Caco-2 (cell line): ENCODE measurements at regions not wholly inside any gene's neighbourhood (a gene's known extent, or its start where the extent isn't known, plus 50 kb on each side); places are given as distances from the start of the nearest gene placed in this dataset.

Source experiments
- BruUV-seq: library from RNA; stranded (reverse); fragments of 400-500 nt; replicated peaks from 2 replicates; lab custom pipeline; 2021; lab: Mats Ljungman, UMichigan
- CTCF ChIA-PET: fragments of 300-600 bp; sonication (Branson Sonifier 250); formaldehyde crosslinking; loops from one replicate; lab custom pipeline; 2022; ENCODE audit warnings: antibody characterized with exemption; lab: Charles Lee
- POLR2A ChIA-PET: fragments of 300-600 bp; sonication (Branson Sonifier 250); formaldehyde crosslinking; loops from one replicate; lab custom pipeline; 2022; ENCODE audit warnings: antibody characterized with exemption; lab: Charles Lee
- DNase-seq, 2 experiments: peaks; one replicate each; pipeline versions ENCODE4 v3.0.0 to v3.0.0-alpha.2; 2020 to 2022
- H3K27me3 ChIP-seq: replicated peaks from 2 replicates; pipeline ENCODE4 v1.6.0; 2011; ENCODE audit warnings: low read length; ENCODE audit not compliant: control insufficient read depth, insufficient read depth
- H3K36me3 ChIP-seq: 2 replicates; pipeline ENCODE4 v1.5.1; 2011; ENCODE audit warnings: low read length; ENCODE audit not compliant: control insufficient read depth, insufficient read depth
- H3K4me1 ChIP-seq: fragments of 250-450 bp; sonication (Bioruptor Pico); 2 replicates; pipeline ENCODE4 v1.5.1; 2020; ENCODE audit warnings: mild to moderate bottlenecking
- H3K4me3 ChIP-seq: 2 replicates; pipeline ENCODE4 v1.5.1; 2011; ENCODE audit warnings: low read depth, mild to moderate bottlenecking, control low read depth, low read length
- H3K9me3 ChIP-seq: fragments of 250-450 bp; sonication (Bioruptor Pico); 2 replicates; pipeline ENCODE4 v1.5.1; 2020; ENCODE audit warnings: mild to moderate bottlenecking, moderate library complexity
- H3K27ac Mint-ChIP-seq: one replicate; pipeline ENCODE4 v1.8.0; 2022; ENCODE audit warnings: mixed read lengths; ENCODE audit not compliant: unreplicated experiment
- H3K27me3 Mint-ChIP-seq: one replicate; pipeline ENCODE4 v1.8.0; 2022; ENCODE audit warnings: mixed read lengths; ENCODE audit not compliant: insufficient read depth, unreplicated experiment
- H3K36me3 Mint-ChIP-seq: one replicate; pipeline ENCODE4 v1.8.0; 2022; ENCODE audit warnings: mild to moderate bottlenecking, mixed read lengths; ENCODE audit not compliant: insufficient read depth, unreplicated experiment
- H3K4me1 Mint-ChIP-seq: one replicate; pipeline ENCODE4 v1.8.0; 2022; ENCODE audit warnings: low read depth, mixed read lengths; ENCODE audit not compliant: unreplicated experiment
- H3K4me3 Mint-ChIP-seq: one replicate; pipeline ENCODE4 v1.8.0; 2022; ENCODE audit warnings: mild to moderate bottlenecking, moderate library complexity, mixed read lengths; ENCODE audit not compliant: unreplicated experiment
- H3K9me3 Mint-ChIP-seq: one replicate; pipeline ENCODE4 v1.8.0; 2022; ENCODE audit warnings: mixed read lengths; ENCODE audit not compliant: unreplicated experiment
- intact Hi-C: fragments of 100-400 bp; cut with micrococcal nuclease; formaldehyde crosslinking; loops from one replicate; pipeline ENCODE4 v1.10.0; 2022; ENCODE audit not compliant: unreplicated experiment
- TF ChIP-seq, protein P1 (sequence below), 2 experiments: fragments of 200-600 bp in 1 of 2; IDR thresholded peaks; 1 replicate in 1 of 2; 2 replicates in 1 of 2; pipeline versions ENCODE4 v1.5.1 to v1.8.0; 2011 to 2022; ENCODE audit warnings: antibody characterized with exemption in 1 of 2, control low read depth in 1 of 2, inconsistent platforms in 1 of 2, low read depth in 1 of 2, low read length in 1 of 2, mild to moderate bottlenecking in 1 of 2, moderate library complexity in 1 of 2; ENCODE audit not compliant: insufficient read depth in 1 of 2, severe bottlenecking in 1 of 2, unreplicated experiment in 1 of 2

DNA sequence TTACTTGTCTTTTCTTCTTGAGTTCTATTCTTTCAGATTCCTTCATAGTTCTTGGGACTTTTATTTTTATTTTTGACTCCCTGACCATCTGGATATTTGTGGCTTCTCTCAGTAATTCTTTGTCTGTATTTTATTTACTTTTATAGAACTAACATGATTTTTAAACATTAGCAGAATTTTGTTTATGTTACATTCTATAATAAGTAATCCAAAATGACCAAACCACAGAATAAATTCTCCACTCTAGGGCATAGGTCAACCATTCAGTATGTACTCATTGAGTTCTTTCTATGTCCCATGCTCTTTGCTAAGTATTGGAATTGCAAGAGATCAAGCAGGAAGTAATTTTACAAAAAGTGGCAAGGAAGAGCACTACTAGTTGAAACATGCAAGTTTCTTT is 969.0 kb downstream of the TTLL7 start:
- POLR2A ChIA-PET, result no interaction called here

GRCh38 chr1:83029050-83029449 is 969.9 kb downstream of the TTLL7 start:
- Histone ChIP-seq H3K27me3 (no peaks in the 10 kb centered on the region), H3K4me3 (no peak overlapping the region), H3K4me1 (no peaks in the 10 kb centered on the region), H3K9me3 (no peaks in the 10 kb centered on the region), H3K36me3 (no peaks in the 10 kb centered on the region)
- Mint-ChIP-seq H3K36me3 (no peaks in the 10 kb centered on the region), H3K9me3 (peaks cover 14% of the 10 kb centered on the region), H3K27ac (no peak overlapping the region), H3K27me3 (no peaks in the 10 kb centered on the region), H3K4me3 (no peak overlapping the region), H3K4me1 (no peaks in the 10 kb centered on the region)
- POLR2A ChIA-PET, result no interaction called here
- TF ChIP-seq, protein P1, sequence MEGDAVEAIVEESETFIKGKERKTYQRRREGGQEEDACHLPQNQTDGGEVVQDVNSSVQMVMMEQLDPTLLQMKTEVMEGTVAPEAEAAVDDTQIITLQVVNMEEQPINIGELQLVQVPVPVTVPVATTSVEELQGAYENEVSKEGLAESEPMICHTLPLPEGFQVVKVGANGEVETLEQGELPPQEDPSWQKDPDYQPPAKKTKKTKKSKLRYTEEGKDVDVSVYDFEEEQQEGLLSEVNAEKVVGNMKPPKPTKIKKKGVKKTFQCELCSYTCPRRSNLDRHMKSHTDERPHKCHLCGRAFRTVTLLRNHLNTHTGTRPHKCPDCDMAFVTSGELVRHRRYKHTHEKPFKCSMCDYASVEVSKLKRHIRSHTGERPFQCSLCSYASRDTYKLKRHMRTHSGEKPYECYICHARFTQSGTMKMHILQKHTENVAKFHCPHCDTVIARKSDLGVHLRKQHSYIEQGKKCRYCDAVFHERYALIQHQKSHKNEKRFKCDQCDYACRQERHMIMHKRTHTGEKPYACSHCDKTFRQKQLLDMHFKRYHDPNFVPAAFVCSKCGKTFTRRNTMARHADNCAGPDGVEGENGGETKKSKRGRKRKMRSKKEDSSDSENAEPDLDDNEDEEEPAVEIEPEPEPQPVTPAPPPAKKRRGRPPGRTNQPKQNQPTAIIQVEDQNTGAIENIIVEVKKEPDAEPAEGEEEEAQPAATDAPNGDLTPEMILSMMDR (IDR thresholded peaks at IDR 0.05; ENCODE audit: insufficient read depth in 1 of 2, low read depth in 1 of 2, low read length in 1 of 2, severe bottlenecking in 1 of 2, unreplicated experiment in 1 of 2), result no peak
- DNase-seq, result no peak
- BruUV-seq, result no TSS peak
- intact Hi-C loops, result no loop called here
- CTCF ChIA-PET, result no interaction called here

More for the DNA sequence above, 969.0 kb downstream of the TTLL7 start:
- Histone ChIP-seq H3K27me3 (no peaks in the 10 kb centered on the region), H3K4me1 (no peaks in the 10 kb centered on the region), H3K9me3 (no peaks in the 10 kb centered on the region), H3K36me3 (no peaks in the 10 kb centered on the region), H3K4me3 (no peak overlapping the region)
- no TSS peak for BruUV-seq
- no peak overlapping the region for H3K4me3 Mint-ChIP-seq
- no peaks in the 10 kb centered on the region for H3K36me3 Mint-ChIP-seq
- no peak for DNase-seq
- CTCF ChIA-PET, result no interaction called here
- TF ChIP-seq, protein P1 (IDR thresholded peaks at IDR 0.05; ENCODE audit: insufficient read depth in 1 of 2, low read depth in 1 of 2, low read length in 1 of 2, severe bottlenecking in 1 of 2, unreplicated experiment in 1 of 2), result no peak
- H3K27me3 Mint-ChIP-seq, result no peaks in the 10 kb centered on the region
- H3K9me3 Mint-ChIP-seq, result peaks cover 14% of the 10 kb centered on the region
- no peak overlapping the region for H3K27ac Mint-ChIP-seq
- intact Hi-C loops, result no loop called here
- no peaks in the 10 kb centered on the region for H3K4me1 Mint-ChIP-seq

DNA sequence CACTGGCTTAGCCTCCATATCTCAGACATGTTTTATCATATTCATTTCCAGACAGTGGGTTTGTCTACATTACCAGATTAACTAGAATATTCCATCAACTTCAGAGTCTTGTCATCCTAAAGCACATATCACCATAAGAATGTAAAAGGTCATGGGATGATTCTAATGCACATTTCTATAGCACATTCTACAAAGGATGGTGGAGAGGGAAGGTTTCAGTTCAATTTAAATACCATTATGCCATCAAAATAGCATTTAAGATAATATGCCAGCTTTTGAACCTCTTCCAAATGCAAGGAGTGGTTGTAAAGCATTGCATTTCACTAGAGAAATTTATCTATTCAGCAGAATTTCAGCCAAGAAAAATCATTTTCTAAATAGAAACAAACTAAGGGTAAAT is 970.5 kb downstream of the TTLL7 start:
- no peak for DNase-seq
- Mint-ChIP-seq H3K9me3 (peaks cover 14% of the 10 kb centered on the region), H3K4me3 (no peak overlapping the region), H3K27ac (no peak overlapping the region), H3K4me1 (no peaks in the 10 kb centered on the region), H3K27me3 (no peaks in the 10 kb centered on the region), H3K36me3 (no peaks in the 10 kb centered on the region)
- intact Hi-C loops, result no loop called here
- ChIA-PET POLR2A (no interaction called here), CTCF (no interaction called here)
- Histone ChIP-seq H3K4me1 (no peaks in the 10 kb centered on the region), H3K36me3 (no peaks in the 10 kb centered on the region), H3K27me3 (no peaks in the 10 kb centered on the region), H3K9me3 (no peaks in the 10 kb centered on the region), H3K4me3 (no peak overlapping the region)
- TF ChIP-seq, protein P1 (IDR thresholded peaks at IDR 0.05; ENCODE audit: insufficient read depth in 1 of 2, low read depth in 1 of 2, low read length in 1 of 2, severe bottlenecking in 1 of 2, unreplicated experiment in 1 of 2), result no peak
- no TSS peak for BruUV-seq
